ENCODE measurements at regions not wholly inside any gene's neighbourhood (a gene's known extent, or its start where the extent isn't known, plus 50 kb on each side); places are given as distances from the start of the nearest gene placed in this dataset.

GRCh38 chr1:63116016-63116415, 206.4 kb upstream of the FOXD3 start:
- Histone ChIP-seq H3K27me3 (ENCODE audit: insufficient read depth, low read length) (0 out of 2 replicates have a peak, but pooled peaks cover 4% of the 10 kb centered on the region), H3K36me3 (ENCODE audit: insufficient read depth, low read length) (no peaks in the 10 kb centered on the region), H3K9ac (ENCODE audit: low read depth, low read length) (no peak overlapping the region), H3K9me3 (ENCODE audit: insufficient read depth, low read depth, low read length) (no peaks in the 10 kb centered on the region), H3K27ac (ENCODE audit: low read depth, low read length) (no peak overlapping the region), H3K4me3 (ENCODE audit: low read length) (no peak overlapping the region), H3K4me1 (ENCODE audit: insufficient read depth, low read length) (peaks cover 45% of the 10 kb centered on the region)

GRCh38 chr1:63119575-63120155, 202.7 kb upstream of the FOXD3 start:
- Histone ChIP-seq H3K9ac (ENCODE audit: low read depth, low read length) (no peak overlapping the region), H3K36me3 (ENCODE audit: insufficient read depth, low read length) (no peaks in the 10 kb centered on the region), H3K4me3 (ENCODE audit: low read length) (no peak overlapping the region), H3K4me1 (ENCODE audit: insufficient read depth, low read length) (peaks cover 40% of the 10 kb centered on the region), H3K27me3 (ENCODE audit: insufficient read depth, low read length) (0 out of 2 replicates have a peak, but pooled peaks cover 4% of the 10 kb centered on the region), H3K9me3 (ENCODE audit: insufficient read depth, low read depth, low read length) (no peaks in the 10 kb centered on the region), H3K27ac (ENCODE audit: low read depth, low read length) (no peak overlapping the region)
- WGBS = 94% methylated on average over 5 of the region's 5 CpGs

- Histone ChIP-seq H3K27me3 (ENCODE audit: insufficient read depth, low read length) (0 out of 2 replicates have a peak, but pooled peaks cover 4% of the 10 kb centered on the region), H3K9ac (ENCODE audit: low read depth, low read length) (no peak overlapping the region), H3K36me3 (ENCODE audit: insufficient read depth, low read length) (no peaks in the 10 kb centered on the region), H3K4me1 (ENCODE audit: insufficient read depth, low read length) (peaks cover 29% of the 10 kb centered on the region), H3K4me3 (ENCODE audit: low read length) (no peak overlapping the region), H3K27ac (ENCODE audit: low read depth, low read length) (no peak overlapping the region), H3K9me3 (ENCODE audit: insufficient read depth, low read depth, low read length) (no peaks in the 10 kb centered on the region)
- 83% methylated on average over 9 of the region's 9 CpGs for WGBS
Measured at GRCh38 chr1:63122079-63122478, 200.3 kb upstream of the FOXD3 start.

- Histone ChIP-seq H3K9me3 (ENCODE audit: insufficient read depth, low read depth, low read length) (no peaks in the 10 kb centered on the region), H3K4me3 (ENCODE audit: low read length) (no peak overlapping the region), H3K36me3 (ENCODE audit: insufficient read depth, low read length) (no peaks in the 10 kb centered on the region), H3K9ac (ENCODE audit: low read depth, low read length) (no peak overlapping the region), H3K27ac (ENCODE audit: low read depth, low read length) (no peak overlapping the region), H3K4me1 (ENCODE audit: insufficient read depth, low read length) (peaks cover 21% of the 10 kb centered on the region), H3K27me3 (ENCODE audit: insufficient read depth, low read length) (no peaks in the 10 kb centered on the region)
- WGBS = 82% methylated on average over 3 of the region's 3 CpGs
Measured at GRCh38 chr1:63124666-63125191, 197.6 kb upstream of the FOXD3 start.

GRCh38 chr1:63126104-63126503, 196.3 kb upstream of the FOXD3 start:
- no peak overlapping the region for H3K4me3 ChIP-seq (ENCODE audit: low read length)
- peaks cover 21% of the 10 kb centered on the region for H3K4me1 ChIP-seq (ENCODE audit: insufficient read depth, low read length)
- H3K9me3 ChIP-seq (ENCODE audit: insufficient read depth, low read depth, low read length) = no peaks in the 10 kb centered on the region
- no peak overlapping the region for H3K9ac ChIP-seq (ENCODE audit: low read depth, low read length)
- no peak overlapping the region for H3K27ac ChIP-seq (ENCODE audit: low read depth, low read length)
- WGBS = 82% methylated on average over 3 of the region's 3 CpGs
- no peaks in the 10 kb centered on the region for H3K27me3 ChIP-seq (ENCODE audit: insufficient read depth, low read length)
- no peaks in the 10 kb centered on the region for H3K36me3 ChIP-seq (ENCODE audit: insufficient read depth, low read length)

GRCh38 chr1:63127376-63127775, 195.0 kb upstream of the FOXD3 start:
- WGBS = 96% methylated on average over 4 of the region's 5 CpGs
- Histone ChIP-seq H3K9me3 (ENCODE audit: insufficient read depth, low read depth, low read length) (no peaks in the 10 kb centered on the region), H3K27me3 (ENCODE audit: insufficient read depth, low read length) (no peaks in the 10 kb centered on the region), H3K36me3 (ENCODE audit: insufficient read depth, low read length) (no peaks in the 10 kb centered on the region), H3K9ac (ENCODE audit: low read depth, low read length) (no peak overlapping the region), H3K27ac (ENCODE audit: low read depth, low read length) (no peak overlapping the region), H3K4me1 (ENCODE audit: insufficient read depth, low read length) (peaks cover 10% of the 10 kb centered on the region), H3K4me3 (ENCODE audit: low read length) (no peak overlapping the region)

- 79% methylated on average over 4 of the region's 4 CpGs for WGBS
- peaks cover 9% of the 10 kb centered on the region for H3K4me1 ChIP-seq (ENCODE audit: insufficient read depth, low read length)
- H3K27ac ChIP-seq (ENCODE audit: low read depth, low read length) = no peak overlapping the region
- no peaks in the 10 kb centered on the region for H3K36me3 ChIP-seq (ENCODE audit: insufficient read depth, low read length)
- no peaks in the 10 kb centered on the region for H3K27me3 ChIP-seq (ENCODE audit: insufficient read depth, low read length)
- H3K9me3 ChIP-seq (ENCODE audit: insufficient read depth, low read depth, low read length) = no peaks in the 10 kb centered on the region
- no peak overlapping the region for H3K9ac ChIP-seq (ENCODE audit: low read depth, low read length)
- H3K4me3 ChIP-seq (ENCODE audit: low read length) = no peak overlapping the region
Measured at GRCh38 chr1:63128556-63128955, 193.8 kb upstream of the FOXD3 start.

GRCh38 chr1:63129184-63129583, 193.2 kb upstream of the FOXD3 start:
- Histone ChIP-seq H3K27ac (ENCODE audit: low read depth, low read length) (no peak overlapping the region), H3K4me1 (ENCODE audit: insufficient read depth, low read length) (peaks cover 9% of the 10 kb centered on the region), H3K4me3 (ENCODE audit: low read length) (no peak overlapping the region), H3K27me3 (ENCODE audit: insufficient read depth, low read length) (no peaks in the 10 kb centered on the region), H3K9me3 (ENCODE audit: insufficient read depth, low read depth, low read length) (no peaks in the 10 kb centered on the region), H3K9ac (ENCODE audit: low read depth, low read length) (no peak overlapping the region), H3K36me3 (ENCODE audit: insufficient read depth, low read length) (no peaks in the 10 kb centered on the region)
- WGBS = 100% methylated on average over 1 of the region's 1 CpG

GRCh38 chr1:63129855-63130254, 192.5 kb upstream of the FOXD3 start:
- H3K27ac ChIP-seq (ENCODE audit: low read depth, low read length) = no peak overlapping the region
- 86% methylated on average over 1 of the region's 2 CpGs for WGBS
- no peak overlapping the region for H3K9ac ChIP-seq (ENCODE audit: low read depth, low read length)
- no peaks in the 10 kb centered on the region for H3K27me3 ChIP-seq (ENCODE audit: insufficient read depth, low read length)
- peaks cover 5% of the 10 kb centered on the region for H3K4me1 ChIP-seq (ENCODE audit: insufficient read depth, low read length)
- H3K36me3 ChIP-seq (ENCODE audit: insufficient read depth, low read length) = no peaks in the 10 kb centered on the region
- H3K4me3 ChIP-seq (ENCODE audit: low read length) = no peak overlapping the region
- no peaks in the 10 kb centered on the region for H3K9me3 ChIP-seq (ENCODE audit: insufficient read depth, low read depth, low read length)

- no peaks in the 10 kb centered on the region for H3K4me1 ChIP-seq (ENCODE audit: insufficient read depth, low read length)
- WGBS = 93% methylated on average over 6 of the region's 6 CpGs
- no peak overlapping the region for H3K4me3 ChIP-seq (ENCODE audit: low read length)
- no peaks in the 10 kb centered on the region for H3K27me3 ChIP-seq (ENCODE audit: insufficient read depth, low read length)
- H3K27ac ChIP-seq (ENCODE audit: low read depth, low read length) = no peak overlapping the region
- H3K36me3 ChIP-seq (ENCODE audit: insufficient read depth, low read length) = no peaks in the 10 kb centered on the region
- no peak overlapping the region for H3K9ac ChIP-seq (ENCODE audit: low read depth, low read length)
- H3K9me3 ChIP-seq (ENCODE audit: insufficient read depth, low read depth, low read length) = no peaks in the 10 kb centered on the region
Measured at GRCh38 chr1:63134501-63135173, 187.7 kb upstream of the FOXD3 start.

GRCh38 chr1:63135174-63135512, 187.2 kb upstream of the FOXD3 start:
- Histone ChIP-seq H3K9me3 (ENCODE audit: insufficient read depth, low read depth, low read length) (no peaks in the 10 kb centered on the region), H3K27ac (ENCODE audit: low read depth, low read length) (no peak overlapping the region), H3K4me3 (ENCODE audit: low read length) (no peak overlapping the region), H3K36me3 (ENCODE audit: insufficient read depth, low read length) (no peaks in the 10 kb centered on the region), H3K9ac (ENCODE audit: low read depth, low read length) (no peak overlapping the region), H3K27me3 (ENCODE audit: insufficient read depth, low read length) (no peaks in the 10 kb centered on the region), H3K4me1 (ENCODE audit: insufficient read depth, low read length) (no peaks in the 10 kb centered on the region)
- 95% methylated on average over 2 of the region's 2 CpGs for WGBS
